Aorta (tissue), 5 donors: ENCODE measurements at regions not wholly inside any gene's neighbourhood (a gene's known extent, or its start where the extent isn't known, plus 50 kb on each side); places are given as distances from the start of the nearest gene placed in this dataset.

Experiments
- ATAC-seq: fragments of 200-7000 bp; cut with Tn5 transposase; one replicate; pipeline ENCODE4 v1.9.1; 2022; ENCODE audit warnings: moderate library complexity; ENCODE audit not compliant: low FRiP score
- DNase-seq, 2 donors: peaks; one replicate each; pipeline ENCODE4 v3.0.0-alpha.2; 2020
- H3K27ac ChIP-seq, 2 donors: one replicate each; pipeline ENCODE4 v1.5.1; 2013; ENCODE audit warnings: low read length in 2 of 2, mild to moderate bottlenecking in 2 of 2, moderate library complexity in 2 of 2, control low read depth in 1 of 2, inconsistent platforms in 1 of 2, low read depth in 1 of 2
- H3K27me3 ChIP-seq, 2 donors: one replicate each; pipeline ENCODE4 v1.6.1; 2013; ENCODE audit warnings: control low read depth in 1 of 2, low read length in 1 of 2, mild to moderate bottlenecking in 1 of 2, moderate library complexity in 1 of 2; ENCODE audit not compliant: insufficient read depth in 2 of 2, control insufficient read depth in 1 of 2
- H3K36me3 ChIP-seq, 2 donors: one replicate each; pipeline ENCODE4 v1.6.1; 2013; ENCODE audit warnings: control low read depth in 1 of 2, low read length in 1 of 2, mild to moderate bottlenecking in 1 of 2; ENCODE audit not compliant: insufficient read depth in 2 of 2, control insufficient read depth in 1 of 2
- H3K4me1 ChIP-seq, 2 donors: one replicate each; pipeline ENCODE4 v1.6.1; 2013; ENCODE audit warnings: low read length in 2 of 2, control low read depth in 1 of 2, mild to moderate bottlenecking in 1 of 2, moderate library complexity in 1 of 2; ENCODE audit not compliant: insufficient read depth in 2 of 2, control insufficient read depth in 1 of 2
- H3K4me3 ChIP-seq, 2 donors: one replicate each; pipeline ENCODE4 v1.5.1; 2013; ENCODE audit warnings: low read length in 2 of 2, control low read depth in 1 of 2, mild to moderate bottlenecking in 1 of 2
- H3K9me3 ChIP-seq: one replicate; pipeline ENCODE4 v1.6.1; 2013; ENCODE audit warnings: mild to moderate bottlenecking, low read length; ENCODE audit not compliant: control insufficient read depth
- WGBS, 2 donors: extraction: QIAGEN DNeasy Blood & Tissue Kit; methylation state at CpG; one replicate each; pipeline ENCODE4 v1.1.7; 2013; 5-methylcytosine and 5-hydroxymethylcytosine counted together
- intact Hi-C, 2 donors: fragments of 100-400 bp; cut with DNase I; formaldehyde crosslinking; loops; one replicate each; pipeline versions ENCODE4 v1.14.2 to v1.15.0; 2022
- donor health status: healthy with polysubstance abuse.
- donor health status: Bipolar disorder and iron deficiency.
- donor health status: DM: no; HTN: no; CAD: no.
- donor health status: DM: no; HTN: no; CAD: no.
- donor health status: DM: yes; HTN: yes; CAD: no.

DNA sequence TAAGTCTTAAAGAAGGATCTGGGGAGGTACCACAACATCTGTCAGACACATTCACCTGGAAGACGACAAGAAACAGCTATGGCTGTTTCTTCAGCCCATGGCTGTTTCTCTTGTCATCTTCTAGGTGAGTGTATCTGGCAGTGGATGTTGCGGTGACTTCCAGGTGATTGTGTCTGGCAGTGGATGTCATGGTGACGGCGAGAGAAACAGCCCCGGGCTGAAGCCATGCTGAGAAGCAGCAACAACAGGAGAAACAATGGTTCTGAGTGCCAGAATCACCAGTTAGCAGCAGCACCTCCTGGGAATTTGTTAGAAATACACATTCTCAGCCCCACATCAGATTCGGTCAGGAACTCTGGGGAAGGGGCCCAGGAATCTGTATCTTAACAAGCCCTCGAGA, 68.6 kb upstream of the SYPL1 start:
- intact Hi-C loops, result no loop called here
- WGBS, 2 donors, result 84 to 89% methylated on average over 7 of the region's 7 CpGs
- H3K36me3 ChIP-seq, result no peaks in the 10 kb centered on the region
- no peaks in the 10 kb centered on the region for H3K4me1 ChIP-seq
- H3K27me3 ChIP-seq, result no peaks in the 10 kb centered on the region
- no peak overlapping the region for H3K4me3 ChIP-seq
- ATAC-seq (no peak), DNase-seq (no peak)
- H3K9me3 ChIP-seq, result no peaks in the 10 kb centered on the region
- H3K27ac ChIP-seq, result no peak overlapping the region

DNA sequence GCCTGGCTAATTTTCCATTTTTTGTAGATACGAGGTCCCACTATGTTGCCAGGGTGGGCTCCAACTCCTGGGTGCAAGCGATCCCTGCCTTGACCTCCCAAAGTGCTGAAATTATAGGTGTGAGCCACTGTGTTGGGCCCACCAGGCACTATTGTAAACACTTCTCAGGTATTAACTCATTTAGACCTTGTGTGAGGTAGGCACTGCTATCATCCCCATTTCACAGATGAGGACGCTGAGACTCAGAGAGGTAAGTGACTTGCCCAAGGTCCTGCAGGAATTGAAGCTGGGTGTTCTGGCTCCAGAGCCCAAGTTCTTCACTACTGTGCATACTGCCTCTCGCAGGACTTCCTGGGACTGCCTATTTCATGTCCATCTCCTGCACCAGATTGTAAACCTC, 67.1 kb upstream of the SYPL1 start:
- Histone ChIP-seq H3K27me3 (no peaks in the 10 kb centered on the region), H3K4me3 (no peak overlapping the region), H3K27ac (no peak overlapping the region), H3K36me3 (no peaks in the 10 kb centered on the region), H3K9me3 (no peaks in the 10 kb centered on the region), H3K4me1 (no peaks in the 10 kb centered on the region)
- intact Hi-C loops, result loop anchor here (5.0 to 10.0 kb wide), 4 partner anchors 283 to 556 kb away; partner anchors contain the start of gene CCDC71L (in 1 of the 2)
- no peak for DNase-seq
- no peak for ATAC-seq
- 95 to 98% methylated on average over 4 of the region's 4 CpGs for WGBS, 2 donors

DNA sequence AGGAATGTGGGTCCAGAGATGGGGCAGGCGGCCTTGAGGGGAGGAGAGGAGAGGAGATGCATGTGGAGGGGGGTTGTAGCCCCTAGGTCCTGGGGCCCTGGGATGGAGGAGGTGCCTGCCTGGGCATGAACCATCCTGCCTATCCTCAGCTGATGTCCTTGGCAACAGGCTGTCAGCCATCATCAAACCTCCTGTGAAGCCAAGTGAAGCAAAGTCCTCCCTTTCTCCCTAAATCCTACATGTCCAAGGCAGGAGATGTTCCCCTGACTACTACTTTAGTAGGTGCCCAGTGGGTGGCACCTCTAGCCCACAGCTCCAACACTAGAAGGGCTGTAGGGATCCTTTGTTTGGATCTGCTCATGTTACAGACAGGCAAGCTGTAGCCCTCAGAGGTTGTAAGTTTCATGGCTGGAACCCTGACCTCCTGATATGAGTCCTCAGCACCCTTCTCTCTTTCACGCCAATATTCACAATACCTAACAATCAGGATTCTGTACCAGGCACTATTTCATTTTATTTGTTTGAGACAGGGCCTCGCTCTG, 66.6 kb upstream of the SYPL1 start:
- DNase-seq (no peak), ATAC-seq (no peak)
- no peaks in the 10 kb centered on the region for H3K4me1 ChIP-seq
- 92 to 96% methylated on average over 3 of the region's 3 CpGs for WGBS, 2 donors
- no peak overlapping the region for H3K4me3 ChIP-seq
- no peak overlapping the region for H3K27ac ChIP-seq
- H3K27me3 ChIP-seq, result no peaks in the 10 kb centered on the region
- no peaks in the 10 kb centered on the region for H3K9me3 ChIP-seq
- no peaks in the 10 kb centered on the region for H3K36me3 ChIP-seq
- intact Hi-C loops, result loop anchor here (5.0 to 10.0 kb wide), 4 partner anchors 284 to 556 kb away; partner anchors contain the start of gene CCDC71L (in 1 of the 2)

DNA sequence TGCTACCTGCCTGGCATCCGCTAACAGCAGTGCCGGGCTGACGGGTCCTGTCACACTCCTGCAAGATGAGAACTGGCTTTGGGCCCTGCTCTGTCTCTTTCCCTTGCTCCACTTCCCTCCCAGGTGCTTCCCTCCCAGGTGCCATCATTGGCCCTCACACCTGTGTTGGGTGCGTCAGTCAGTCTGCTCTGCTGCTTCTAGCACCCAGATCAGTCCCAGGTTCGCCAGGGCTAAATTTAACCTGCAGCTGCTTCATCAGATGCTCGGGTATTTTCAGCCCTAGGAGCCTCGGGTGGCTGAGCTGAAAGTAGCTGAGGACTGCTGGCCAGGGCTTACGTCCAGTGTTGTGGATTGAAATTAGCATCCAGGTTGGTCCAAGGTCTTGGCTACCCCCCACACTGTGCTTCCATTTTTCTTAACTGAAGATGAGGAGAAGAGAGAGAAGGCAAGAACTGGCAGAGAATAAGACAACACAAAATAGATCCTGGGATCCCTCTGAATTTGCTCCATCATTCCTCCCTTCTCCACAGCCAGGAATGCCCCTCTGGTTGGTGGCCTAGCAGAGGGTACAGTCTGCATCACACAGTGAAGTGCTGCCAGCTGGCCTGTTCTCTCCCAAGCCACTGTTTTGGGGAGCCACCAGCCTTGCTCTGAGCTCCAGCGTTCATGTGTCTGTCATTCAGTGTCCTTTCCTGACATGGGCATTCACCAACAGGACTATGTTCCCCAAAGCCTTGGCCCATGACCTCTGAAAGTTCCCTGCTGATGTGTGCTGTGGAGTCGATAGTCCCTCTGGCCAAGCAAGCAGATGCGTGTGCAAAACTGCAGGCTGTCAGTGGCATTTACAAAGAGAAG, 65.9 kb upstream of the SYPL1 start:
- no peaks in the 10 kb centered on the region for H3K4me1 ChIP-seq
- no peaks in the 10 kb centered on the region for H3K36me3 ChIP-seq
- DNase-seq (no peak), ATAC-seq (no peak)
- intact Hi-C loops, result loop anchor here (2.0 to 10.0 kb wide), 5 partner anchors 107 to 557 kb away; partner anchors contain the start of genes CCDC71L (in 1 of the 2) and NAMPT (in 1 of the 2)
- H3K27ac ChIP-seq, result no peak overlapping the region
- no peak overlapping the region for H3K4me3 ChIP-seq
- no peaks in the 10 kb centered on the region for H3K9me3 ChIP-seq
- WGBS, 2 donors, result 61 to 73% methylated on average over 11 of the region's 11 CpGs
- no peaks in the 10 kb centered on the region for H3K27me3 ChIP-seq

DNA sequence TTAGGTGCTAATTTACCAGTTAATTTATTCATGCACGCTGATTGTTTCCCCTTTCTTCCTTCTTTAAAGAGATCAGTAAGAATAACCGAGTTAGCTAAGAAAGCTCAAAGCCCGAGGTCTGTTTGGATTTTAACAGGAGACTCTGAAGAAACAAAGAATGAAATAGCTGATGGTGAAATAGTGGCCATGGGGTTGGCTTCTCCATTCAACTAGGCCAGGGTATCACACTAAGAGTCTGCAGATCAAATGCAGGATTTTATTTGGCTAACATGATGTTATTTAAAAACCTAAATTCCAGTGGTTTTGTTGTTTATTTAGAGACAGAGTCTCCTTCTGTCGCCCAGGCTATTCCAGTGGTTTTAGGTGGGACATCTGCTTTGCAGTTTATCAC, 65.2 kb upstream of the SYPL1 start:
- no peak overlapping the region for H3K4me3 ChIP-seq
- DNase-seq (no peak), ATAC-seq (no peak)
- intact Hi-C loops, result loop anchor here (2.0 to 10.0 kb wide), 5 partner anchors 108 to 558 kb away; partner anchors contain the start of genes CCDC71L (in 1 of the 2) and NAMPT (in 1 of the 2)
- no peak overlapping the region for H3K27ac ChIP-seq
- no peaks in the 10 kb centered on the region for H3K27me3 ChIP-seq
- H3K36me3 ChIP-seq, result no peaks in the 10 kb centered on the region
- H3K9me3 ChIP-seq, result no peaks in the 10 kb centered on the region
- WGBS, 2 donors, result 89 to 93% methylated on average over 4 of the region's 4 CpGs
- no peaks in the 10 kb centered on the region for H3K4me1 ChIP-seq

DNA sequence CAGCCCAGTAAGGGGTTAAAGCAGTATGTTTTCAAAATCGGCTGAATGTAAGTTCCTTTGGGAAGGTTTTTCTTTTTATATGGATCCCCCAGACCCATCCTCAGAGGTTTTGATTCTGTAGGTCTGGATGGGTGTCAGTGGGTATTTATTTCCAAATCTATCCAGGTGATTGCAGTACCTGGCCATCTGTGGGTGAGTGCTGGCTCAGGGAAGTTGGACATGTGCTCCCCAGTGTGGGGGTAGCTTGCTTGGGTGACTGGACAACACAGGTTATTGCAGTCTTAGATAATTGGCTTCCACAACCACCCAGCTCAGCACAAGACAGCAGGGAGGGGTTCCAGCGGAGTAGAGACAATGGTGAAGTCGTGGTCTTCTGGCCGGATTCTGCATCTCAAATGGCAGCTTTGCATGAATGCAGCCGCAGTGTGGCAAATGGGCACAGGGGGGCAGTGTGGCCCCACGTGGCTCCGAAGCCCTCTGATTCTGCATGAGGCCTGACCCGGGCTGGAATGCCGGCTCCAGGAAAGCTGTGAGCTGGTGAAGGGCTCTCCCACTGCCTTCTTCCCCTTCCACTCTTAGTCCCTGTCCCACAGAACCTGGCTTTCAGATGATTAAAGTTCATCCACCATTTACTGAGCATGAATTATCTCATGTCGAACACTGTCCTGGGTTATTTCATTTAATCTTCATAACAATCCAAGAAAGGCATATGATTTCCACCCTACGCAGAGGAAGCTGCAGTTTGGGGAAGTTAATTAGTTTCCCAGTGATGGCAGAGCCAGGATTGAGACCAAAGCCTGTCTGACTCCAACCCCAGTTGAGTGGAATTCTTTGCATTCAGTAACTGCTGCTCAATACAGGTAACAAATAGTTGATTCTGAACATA, 64.5 kb upstream of the SYPL1 start:
- H3K27me3 ChIP-seq, result no peaks in the 10 kb centered on the region
- 17% methylated on average over 11 of the region's 11 CpGs for WGBS, 2 donors
- ATAC-seq, result peak; percentile 93
- no peaks in the 10 kb centered on the region for H3K9me3 ChIP-seq
- H3K4me3 ChIP-seq, result no peak overlapping the region
- DNase-seq, result peak; percentile 87 to 95
- H3K36me3 ChIP-seq, result no peaks in the 10 kb centered on the region
- H3K27ac ChIP-seq, result no peak overlapping the region
- intact Hi-C loops, result loop anchor here (1.0 to 10.0 kb wide), 6 partner anchors 108 to 558 kb away; partner anchors contain the start of genes CCDC71L (in 1 of the 2) and NAMPT (in 1 of the 2)
- no peaks in the 10 kb centered on the region for H3K4me1 ChIP-seq

DNA sequence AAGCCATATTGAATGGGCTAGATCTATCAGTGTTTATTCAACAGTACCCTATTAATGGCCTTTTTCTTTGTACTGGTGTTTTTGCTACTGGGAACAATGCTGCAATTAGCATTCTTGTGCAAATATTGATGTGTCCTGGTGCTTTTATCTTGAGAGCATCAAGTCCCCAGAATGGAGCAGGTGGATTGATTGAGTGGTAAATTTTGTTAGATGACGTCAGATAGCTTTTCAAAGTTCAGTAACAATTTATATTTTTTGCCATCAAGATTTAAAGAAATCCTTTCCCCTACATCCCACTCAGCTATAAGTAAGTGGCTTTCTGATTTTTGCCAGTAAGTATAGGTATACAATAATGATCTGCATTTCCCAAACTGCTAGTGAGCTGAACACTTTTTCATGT, 63.4 kb upstream of the SYPL1 start:
- no peaks in the 10 kb centered on the region for H3K36me3 ChIP-seq
- no peak overlapping the region for H3K4me3 ChIP-seq
- H3K4me1 ChIP-seq, result no peaks in the 10 kb centered on the region
- no peak overlapping the region for H3K27ac ChIP-seq
- H3K9me3 ChIP-seq, result no peaks in the 10 kb centered on the region
- ATAC-seq (no peak), DNase-seq (no peak)
- no peaks in the 10 kb centered on the region for H3K27me3 ChIP-seq
- intact Hi-C loops, result loop anchor here (5.0 to 10.0 kb wide), 4 partner anchors 287 to 559 kb away; partner anchors contain the start of gene CCDC71L (in 1 of the 2)
- 55 to 61% methylated on average over 1 of the region's 1 CpG for WGBS, 2 donors

DNA sequence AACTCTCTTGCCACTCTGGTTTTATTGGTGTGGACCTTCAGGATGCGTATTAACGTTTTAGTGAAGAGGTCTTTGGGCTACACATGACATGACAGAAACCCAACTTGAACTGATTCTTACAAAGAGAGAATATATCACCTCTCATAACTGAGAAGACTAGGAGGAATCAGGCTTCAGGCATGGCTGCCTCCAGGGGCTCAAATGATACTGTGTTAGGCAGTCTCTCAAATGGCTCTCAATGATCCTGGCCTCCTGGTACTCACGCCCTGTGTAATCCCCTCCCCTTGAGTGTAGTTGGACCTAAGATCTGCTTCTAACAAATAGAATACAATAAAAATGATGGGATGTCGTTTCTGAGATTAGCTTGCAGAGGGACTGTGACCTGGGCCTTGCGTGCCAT, 58.5 kb upstream of the SYPL1 start:
- H3K27ac ChIP-seq, result no peak overlapping the region
- intact Hi-C loops, result loop anchor here (10.0 kb wide), 3 partner anchors 484 to 564 kb away; partner anchors contain the start of gene CCDC71L (in 1 of the 2)
- no peaks in the 10 kb centered on the region for H3K27me3 ChIP-seq
- H3K36me3 ChIP-seq, result no peaks in the 10 kb centered on the region
- DNase-seq (no peak), ATAC-seq (no peak)
- no peak overlapping the region for H3K4me3 ChIP-seq
- 84 to 88% methylated on average over 5 of the region's 5 CpGs for WGBS, 2 donors
- no peaks in the 10 kb centered on the region for H3K9me3 ChIP-seq
- H3K4me1 ChIP-seq, result no peaks in the 10 kb centered on the region
